Adrenal gland (tissue), 9 donors: ENCODE measurements at regions not wholly inside any gene's neighbourhood (a gene's known extent, or its start where the extent isn't known, plus 50 kb on each side); places are given as distances from the start of the nearest gene placed in this dataset.

Experiments
- DNase-seq, 7 donors: peaks; one replicate each; pipeline ENCODE4 v3.0.0-alpha.2; 2019 to 2020
- H3K27ac ChIP-seq, 5 donors: fragments of 200-600 bp; sonication (generic) in 4 of 5; 1 replicate in 3 of 5; 2 replicates in 2 of 5; pipeline versions ENCODE4 v1.5.1 to v1.8.0; 2016 to 2020; ENCODE audit warnings: mild to moderate bottlenecking in 1 of 5
- H3K27me3 ChIP-seq: fragments of 200-600 bp; 2 replicates; pipeline ENCODE4 v1.8.0; 2021
- H3K36me3 ChIP-seq, 2 donors: fragments of 200-600 bp; replicated peaks in 1 of 2; 1 replicate in 1 of 2; 2 replicates in 1 of 2; pipeline versions ENCODE4 v1.5.1 to v1.8.0; 2018 to 2022
- H3K4me1 ChIP-seq, 2 donors: fragments of 200-600 bp; replicated peaks in 1 of 2; 1 replicate in 1 of 2; 2 replicates in 1 of 2; pipeline versions ENCODE4 v1.5.1 to v1.8.0; 2018 to 2021
- H3K4me3 ChIP-seq, 4 donors: fragments of 200-600 bp; sonication (generic) in 3 of 4; one replicate each; pipeline ENCODE4 v1.5.1; 2016 to 2018
- H3K9me3 ChIP-seq, 3 donors: fragments of 200-600 bp; sonication (generic) in 1 of 3; replicated peaks in 1 of 3; 1 replicate in 2 of 3; 2 replicates in 1 of 3; pipeline versions ENCODE4 v1.5.1 to v1.8.0; 2016 to 2021
- POLR2A ChIP-seq, 2 donors: fragments of 450-650 bp; IDR thresholded peaks; one replicate each; pipeline ENCODE4 v1.6.1; 2017; ENCODE audit warnings: antibody characterized with exemption in 2 of 2, mild to moderate bottlenecking in 2 of 2, moderate library complexity in 1 of 2
- WGBS, 4 donors: extraction: QIAGEN DNeasy Blood & Tissue Kit in 2 of 4; methylation state at CpG; one replicate each; pipeline versions ENCODE4 v1.1.5 to v1.1.7; 2013 to 2017; 5-methylcytosine and 5-hydroxymethylcytosine counted together
- intact Hi-C, 2 donors: fragments of 100-400 bp; cut with DNase I; formaldehyde crosslinking; loops; one replicate each; pipeline versions ENCODE4 v1.14.1 to v1.15.0; 2022 to 2023
- TF ChIP-seq, protein P1 (sequence below), 6 experiments: fragments of 450-650 bp in 4 of 6; fragments of 200-600 bp in 2 of 6; sonication (generic) in 1 of 6; IDR thresholded peaks; 1 replicate in 5 of 6; 2 replicates in 1 of 6; pipeline versions ENCODE4 v1.5.1 to v1.8.0; 2016 to 2021; ENCODE audit warnings: antibody characterized with exemption in 6 of 6, mild to moderate bottlenecking in 2 of 6, moderate library complexity in 1 of 6
- donor health status: healthy with polysubstance abuse.
- donor health status: Bipolar disorder and iron deficiency.
- donor health status: DM: yes; HTN: yes; CAD: no.
- donor health status: DM: no; HTN: no; CAD: no.
- donor health status: DM: no; HTN: no; CAD: no.

DNA sequence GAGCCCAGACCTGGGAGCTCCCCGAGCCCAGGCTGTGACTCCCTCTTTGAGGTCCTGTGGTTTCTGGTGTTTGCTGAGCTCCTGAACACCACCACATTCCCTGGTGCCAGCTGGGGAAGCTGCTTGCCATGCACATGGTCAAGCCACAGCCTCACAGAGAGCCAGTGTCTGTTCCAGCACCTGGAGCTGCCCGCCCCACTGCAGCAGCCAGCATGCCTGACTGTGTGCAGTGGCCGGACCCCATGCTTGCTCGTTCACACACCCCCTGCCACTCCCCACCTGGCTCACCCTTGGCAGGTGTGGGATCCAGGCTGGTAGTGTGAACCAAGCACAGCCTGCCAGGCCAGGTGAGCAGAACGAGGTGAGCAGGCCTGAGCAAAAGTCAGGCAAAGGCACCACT is 95.6 kb upstream of the FAM9C start:
- 84 to 93% (median 85%) methylated on average over 3 to 5 of the region's 5 CpGs; no CpG with 5 or more reads in 1 of the 4 donors for WGBS, 4 donors
- H3K36me3 ChIP-seq = no peaks in the 10 kb centered on the region
- H3K27me3 ChIP-seq = peaks cover 4% of the 10 kb centered on the region
- no peaks in the 10 kb centered on the region for H3K9me3 ChIP-seq
- TF ChIP-seq, protein P1, sequence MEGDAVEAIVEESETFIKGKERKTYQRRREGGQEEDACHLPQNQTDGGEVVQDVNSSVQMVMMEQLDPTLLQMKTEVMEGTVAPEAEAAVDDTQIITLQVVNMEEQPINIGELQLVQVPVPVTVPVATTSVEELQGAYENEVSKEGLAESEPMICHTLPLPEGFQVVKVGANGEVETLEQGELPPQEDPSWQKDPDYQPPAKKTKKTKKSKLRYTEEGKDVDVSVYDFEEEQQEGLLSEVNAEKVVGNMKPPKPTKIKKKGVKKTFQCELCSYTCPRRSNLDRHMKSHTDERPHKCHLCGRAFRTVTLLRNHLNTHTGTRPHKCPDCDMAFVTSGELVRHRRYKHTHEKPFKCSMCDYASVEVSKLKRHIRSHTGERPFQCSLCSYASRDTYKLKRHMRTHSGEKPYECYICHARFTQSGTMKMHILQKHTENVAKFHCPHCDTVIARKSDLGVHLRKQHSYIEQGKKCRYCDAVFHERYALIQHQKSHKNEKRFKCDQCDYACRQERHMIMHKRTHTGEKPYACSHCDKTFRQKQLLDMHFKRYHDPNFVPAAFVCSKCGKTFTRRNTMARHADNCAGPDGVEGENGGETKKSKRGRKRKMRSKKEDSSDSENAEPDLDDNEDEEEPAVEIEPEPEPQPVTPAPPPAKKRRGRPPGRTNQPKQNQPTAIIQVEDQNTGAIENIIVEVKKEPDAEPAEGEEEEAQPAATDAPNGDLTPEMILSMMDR (IDR thresholded peaks at IDR 0.05) = no peak
- TF ChIP-seq POLR2A (IDR thresholded peaks at IDR 0.05) = no peak
- no peak overlapping the region for H3K27ac ChIP-seq
- DNase-seq = no peak
- intact Hi-C loops = no loop called here
- H3K4me1 ChIP-seq = no peaks in the 10 kb centered on the region
- H3K4me3 ChIP-seq = no peak overlapping the region

DNA sequence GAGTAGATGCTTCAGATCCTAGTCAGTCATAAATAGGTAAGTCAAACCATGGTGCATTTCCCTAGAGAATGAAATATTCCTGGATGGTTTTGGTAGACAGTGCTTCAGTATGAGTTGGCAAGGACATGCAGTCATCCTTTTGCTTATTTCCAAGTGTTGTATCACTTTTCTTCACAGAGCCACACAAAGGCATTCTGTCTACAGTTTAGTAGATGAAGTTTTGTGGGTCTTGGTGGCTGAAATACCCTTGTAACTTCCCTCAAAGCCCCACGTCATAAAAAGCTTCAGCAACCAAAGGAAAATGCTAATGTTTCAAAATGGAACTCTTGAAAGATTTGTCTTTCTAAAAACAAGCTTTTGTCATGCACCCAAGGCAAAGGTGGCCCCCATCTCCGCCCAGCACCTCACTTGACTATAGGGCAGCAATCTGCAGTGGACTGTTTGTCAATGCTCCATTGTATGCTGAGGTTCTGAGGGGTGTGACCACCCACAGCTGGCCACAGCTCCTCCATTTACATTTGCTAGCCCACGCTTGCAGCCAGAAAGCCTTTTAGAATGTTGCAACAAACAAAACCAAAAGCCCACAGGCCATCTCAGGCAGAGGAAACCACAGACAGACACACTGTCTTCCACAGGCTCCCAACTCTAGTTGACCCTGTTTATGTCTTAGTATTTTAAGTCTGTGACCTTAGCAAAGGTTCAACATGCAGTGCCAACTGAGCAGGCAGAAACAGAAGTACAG is 87.1 kb upstream of the FAM9C start:
- Histone ChIP-seq H3K36me3 (no peaks in the 10 kb centered on the region), H3K4me3 (no peak overlapping the region), H3K27ac (no peak overlapping the region), H3K4me1 (peaks cover 7 to 8% of the 10 kb centered on the region in 2 donors), H3K27me3 (no peaks in the 10 kb centered on the region), H3K9me3 (no peaks in the 10 kb centered on the region)
- TF ChIP-seq POLR2A (IDR thresholded peaks at IDR 0.05) = no peak
- TF ChIP-seq, protein P1 (IDR thresholded peaks at IDR 0.05) = no peak
- DNase-seq = peak in 1 of 7 donors; percentile 2
- 54 to 90% (median 70%) methylated on average over 2 to 3 of the region's 3 CpGs for WGBS, 4 donors
- intact Hi-C loops = no loop called here

DNA sequence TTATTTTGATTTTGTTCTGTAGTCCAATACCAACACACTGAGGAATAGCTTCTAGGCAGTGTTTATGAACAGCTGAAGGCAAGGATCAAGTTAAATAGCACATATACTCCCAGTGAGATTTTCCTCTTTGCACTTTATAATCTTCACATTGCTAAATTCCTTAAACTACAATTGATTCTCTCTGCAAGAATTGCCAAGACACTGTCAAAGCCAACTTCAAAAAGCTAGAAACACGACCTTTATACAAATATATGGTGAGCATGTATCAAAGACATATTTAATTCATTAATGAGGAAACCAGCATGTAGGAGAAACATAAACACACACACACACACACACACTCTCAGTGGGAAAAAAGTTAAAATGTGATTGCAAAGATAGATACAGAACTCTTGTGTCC is 86.4 kb upstream of the FAM9C start:
- H3K4me3 ChIP-seq = no peak overlapping the region
- TF ChIP-seq, protein P1 (IDR thresholded peaks at IDR 0.05) = no peak
- no peak for TF ChIP-seq POLR2A (IDR thresholded peaks at IDR 0.05)
- no peaks in the 10 kb centered on the region for H3K27me3 ChIP-seq
- no peak for DNase-seq
- H3K27ac ChIP-seq = no peak overlapping the region
- H3K9me3 ChIP-seq = no peaks in the 10 kb centered on the region
- WGBS, 4 donors = 22 to 53% (median 43%) methylated on average over 1 of the region's 1 CpG
- H3K36me3 ChIP-seq = no peaks in the 10 kb centered on the region
- H3K4me1 ChIP-seq = peaks cover 7 to 10% of the 10 kb centered on the region in 2 donors
- intact Hi-C loops = no loop called here

DNA sequence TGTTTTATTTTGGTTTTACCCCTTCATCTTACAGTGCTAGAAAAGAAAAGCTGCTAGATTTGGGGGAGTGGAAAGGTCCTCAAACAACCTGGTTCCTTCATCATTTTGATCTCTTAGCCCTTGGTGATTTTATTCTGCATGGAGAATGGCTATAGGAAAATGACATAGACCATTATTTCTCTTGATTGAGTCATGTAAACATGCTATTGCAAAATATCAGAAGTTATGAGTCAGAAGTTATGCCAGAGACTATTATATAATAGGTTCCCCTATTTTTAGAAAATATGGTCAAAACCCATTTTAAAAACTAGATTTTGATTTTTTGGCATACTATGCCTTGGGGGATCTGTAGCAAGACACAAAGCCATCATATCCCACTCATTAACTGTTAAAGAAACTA is 83.7 kb upstream of the FAM9C start:
- Histone ChIP-seq H3K27me3 (no peaks in the 10 kb centered on the region), H3K4me3 (no peak overlapping the region), H3K36me3 (no peaks in the 10 kb centered on the region), H3K27ac (peak overlapping the region in 3 of 5 donors; percentile 27 to 70 (median 46)), H3K9me3 (no peaks in the 10 kb centered on the region), H3K4me1 (peaks cover 7 to 36% of the 10 kb centered on the region in 2 donors)
- no peak for DNase-seq
- intact Hi-C loops = no loop called here
- TF ChIP-seq, protein P1 (IDR thresholded peaks at IDR 0.05) = no peak
- no peak for TF ChIP-seq POLR2A (IDR thresholded peaks at IDR 0.05)
